Mesenchymal stem cell (in vitro differentiated cells and primary cell): ENCODE measurements at regions not wholly inside any gene's neighbourhood (a gene's known extent, or its start where the extent isn't known, plus 50 kb on each side); places are given as distances from the start of the nearest gene placed in this dataset.

Source experiments
- DNase-seq: peaks from one replicate; pipeline ENCODE4 v3.0.0-alpha.2; 2013
- H2AFZ ChIP-seq: one replicate; pipeline ENCODE4 v1.6.1; 2013; ENCODE audit warnings: low read depth, mild to moderate bottlenecking, control low read depth, inconsistent platforms, low read length, moderate library complexity
- H2AK5ac ChIP-seq: 2 replicates; pipeline ENCODE4 v1.6.1; 2013; ENCODE audit warnings: low read length, moderate library complexity, mild to moderate bottlenecking, inconsistent platforms; ENCODE audit not compliant: severe bottlenecking
- H2BK120ac ChIP-seq: one replicate; pipeline ENCODE4 v1.6.1; 2013; ENCODE audit warnings: low read depth, mild to moderate bottlenecking, inconsistent platforms, low read length, moderate library complexity
- H2BK12ac ChIP-seq, 2 experiments: one replicate each; pipeline ENCODE4 v1.6.1; 2013; ENCODE audit warnings: inconsistent platforms in 2 of 2, low read length in 2 of 2, mild to moderate bottlenecking in 2 of 2, moderate library complexity in 2 of 2, control low read depth in 1 of 2
- H2BK15ac ChIP-seq: one replicate; pipeline ENCODE4 v1.6.1; 2013; ENCODE audit warnings: mild to moderate bottlenecking, low read depth, inconsistent platforms; ENCODE audit not compliant: poor library complexity, severe bottlenecking
- H2BK5ac ChIP-seq: 2 replicates; pipeline ENCODE4 v1.6.1; 2013; ENCODE audit warnings: low read depth, mild to moderate bottlenecking, low read length, control low read depth, inconsistent platforms; ENCODE audit not compliant: poor library complexity, severe bottlenecking
- H3K14ac ChIP-seq, 2 experiments: one replicate each; pipeline ENCODE4 v1.6.1; 2013; ENCODE audit warnings: inconsistent platforms in 2 of 2, low read length in 2 of 2, control low read depth in 1 of 2, mild to moderate bottlenecking in 1 of 2, moderate library complexity in 1 of 2
- H3K18ac ChIP-seq, 2 experiments: one replicate each; pipeline ENCODE4 v1.6.1; 2013; ENCODE audit warnings: inconsistent platforms in 2 of 2, low read length in 2 of 2, control low read depth in 1 of 2, low read depth in 1 of 2, mild to moderate bottlenecking in 1 of 2
- H3K23ac ChIP-seq, 2 experiments: one replicate each; pipeline ENCODE4 v1.6.1; 2013; ENCODE audit warnings: inconsistent platforms in 2 of 2, low read length in 2 of 2, mild to moderate bottlenecking in 2 of 2, moderate library complexity in 2 of 2, control low read depth in 1 of 2
- H3K27ac ChIP-seq: 2 replicates; pipeline ENCODE4 v1.5.1; 2013; ENCODE audit warnings: mild to moderate bottlenecking, moderate library complexity, low read length, control low read depth, inconsistent platforms; ENCODE audit not compliant: poor library complexity, severe bottlenecking
- H3K27me3 ChIP-seq, 2 experiments: 2 replicates each; pipeline versions ENCODE4 v1.6.1 to v1.7.0; 2013; ENCODE audit warnings: low read length in 2 of 2, mild to moderate bottlenecking in 2 of 2, moderate library complexity in 2 of 2, control low read depth in 1 of 2, inconsistent platforms in 1 of 2; ENCODE audit not compliant: control insufficient read depth in 1 of 2, insufficient read depth in 1 of 2
- H3K36me3 ChIP-seq, 2 experiments: 2 replicates each; pipeline versions ENCODE4 v1.6.1 to v1.7.0; 2013; ENCODE audit warnings: low read length in 2 of 2, control low read depth in 1 of 2, inconsistent platforms in 1 of 2, low read depth in 1 of 2, mild to moderate bottlenecking in 1 of 2; ENCODE audit not compliant: insufficient read depth in 2 of 2, control insufficient read depth in 1 of 2
- H3K4ac ChIP-seq, 2 experiments: one replicate each; pipeline ENCODE4 v1.6.1; 2013; ENCODE audit warnings: inconsistent platforms in 2 of 2, low read length in 2 of 2, mild to moderate bottlenecking in 2 of 2, moderate library complexity in 2 of 2, control low read depth in 1 of 2, low read depth in 1 of 2
- H3K4me1 ChIP-seq: 2 replicates; pipeline ENCODE4 v1.6.1; 2013; ENCODE audit warnings: low read depth, low read length, control low read depth; ENCODE audit not compliant: control insufficient read depth, insufficient read depth
- H3K4me2 ChIP-seq: 2 replicates; pipeline ENCODE4 v1.6.1; 2013; ENCODE audit warnings: low read length, mild to moderate bottlenecking, inconsistent platforms; ENCODE audit not compliant: poor library complexity, severe bottlenecking
- H3K4me3 ChIP-seq, 2 experiments: 2 replicates each; pipeline versions ENCODE4 v1.5.1 to v1.7.0; 2013; ENCODE audit warnings: low read length in 2 of 2, mild to moderate bottlenecking in 2 of 2, control low read depth in 1 of 2, low read depth in 1 of 2; ENCODE audit not compliant: insufficient read depth in 1 of 2
- H3K79me1 ChIP-seq: replicated peaks from 2 replicates; pipeline ENCODE4 v1.6.1; 2013; ENCODE audit warnings: mild to moderate bottlenecking, control low read depth, low read length, inconsistent platforms; ENCODE audit not compliant: poor library complexity, severe bottlenecking
- H3K9ac ChIP-seq: 2 replicates; pipeline ENCODE4 v1.7.0; 2013; ENCODE audit warnings: mild to moderate bottlenecking, low read length, moderate library complexity
- H3K9me3 ChIP-seq: 2 replicates; pipeline ENCODE4 v1.7.0; 2013; ENCODE audit warnings: mild to moderate bottlenecking, low read length; ENCODE audit not compliant: control insufficient read depth
- H4K8ac ChIP-seq: one replicate; pipeline ENCODE4 v1.6.1; 2013; ENCODE audit warnings: inconsistent platforms, mild to moderate bottlenecking, low read length, moderate library complexity
- H4K91ac ChIP-seq: one replicate; pipeline ENCODE4 v1.6.1; 2013; ENCODE audit warnings: mild to moderate bottlenecking, low read length, inconsistent platforms
- WGBS: methylation state at CpG from one replicate; pipeline ENCODE4 v1.1.7; 2013; ENCODE audit warnings: mixed read lengths; 5-methylcytosine and 5-hydroxymethylcytosine counted together

- Histone ChIP-seq H4K91ac (peak overlapping the region; percentile 21), H3K79me1 (no peaks in the 10 kb centered on the region), H3K9ac (no peak overlapping the region), H2BK120ac (no peak overlapping the region), H3K23ac (no peak overlapping the region), H2BK5ac (no peak overlapping the region), H2AK5ac (no peak overlapping the region), H3K27ac (no peak overlapping the region), H3K36me3 (no peaks in the 10 kb centered on the region), H4K8ac (no peak overlapping the region), H2AFZ (no peak overlapping the region), H2BK15ac (no peak overlapping the region), H2BK12ac (no peak overlapping the region), H3K9me3 (peaks cover 10% of the 10 kb centered on the region), H3K4me3 (no peak overlapping the region), H3K27me3 (no peaks in the 10 kb centered on the region), H3K4ac (no peak overlapping the region), H3K18ac (no peak overlapping the region), H3K4me1 (peaks cover 2% of the 10 kb centered on the region), H3K4me2 (no peak overlapping the region), H3K14ac (no peak overlapping the region)
- no peak for DNase-seq
- 79% methylated on average over 24 of the region's 26 CpGs for whole genome bisulfite sequencing
These were observed 649.2 kb downstream of the BRD1 start for GRCh38 chr22:49178246-49179005.

- Histone ChIP-seq H3K9ac (no peak overlapping the region), H3K79me1 (no peaks in the 10 kb centered on the region), H3K4ac (no peak overlapping the region), H4K8ac (no peak overlapping the region), H3K23ac (no peak overlapping the region), H3K4me3 (no peak overlapping the region), H3K36me3 (no peaks in the 10 kb centered on the region), H2AFZ (no peak overlapping the region), H3K4me2 (no peak overlapping the region), H2BK15ac (no peak overlapping the region), H3K4me1 (peaks cover 2% of the 10 kb centered on the region), H3K27me3 (no peaks in the 10 kb centered on the region), H2BK5ac (no peak overlapping the region), H3K9me3 (peaks cover 10% of the 10 kb centered on the region), H3K18ac (no peak overlapping the region), H3K27ac (no peak overlapping the region), H2BK120ac (no peak overlapping the region), H4K91ac (no peak overlapping the region), H2BK12ac (no peak overlapping the region), H3K14ac (no peak overlapping the region), H2AK5ac (no peak overlapping the region)
- no peak for DNase-seq
- 72% methylated on average over 12 of the region's 12 CpGs for WGBS
These were observed 650.0 kb downstream of the BRD1 start for GRCh38 chr22:49177666-49178065.

GRCh38 chr22:49176956-49177355, 650.7 kb downstream of the BRD1 start:
- Histone ChIP-seq H2BK5ac (no peak overlapping the region), H3K4me2 (no peak overlapping the region), H3K27me3 (no peaks in the 10 kb centered on the region), H4K91ac (no peak overlapping the region), H2BK12ac (no peak overlapping the region), H3K36me3 (no peaks in the 10 kb centered on the region), H2AFZ (no peak overlapping the region), H3K9ac (no peak overlapping the region), H3K4me1 (peaks cover 2% of the 10 kb centered on the region), H2BK120ac (no peak overlapping the region), H2BK15ac (no peak overlapping the region), H3K4ac (no peak overlapping the region), H3K14ac (no peak overlapping the region), H3K4me3 (no peak overlapping the region), H3K27ac (no peak overlapping the region), H2AK5ac (no peak overlapping the region), H3K18ac (no peak overlapping the region), H3K23ac (no peak overlapping the region), H4K8ac (no peak overlapping the region), H3K9me3 (peaks cover 10% of the 10 kb centered on the region), H3K79me1 (no peaks in the 10 kb centered on the region)
- 75% methylated on average over 5 of the region's 6 CpGs for WGBS
- no peak for DNase-seq

- H3K27ac ChIP-seq, result no peak overlapping the region
These were observed 657.6 kb downstream of the BRD1 start for GRCh38 chr22:49170053-49170452.

More at GRCh38 chr22:49170053-49170452, 657.6 kb downstream of the BRD1 start:
- H3K18ac ChIP-seq, result no peak overlapping the region
- no peak overlapping the region for H2AK5ac ChIP-seq
- no peak overlapping the region for H2BK12ac ChIP-seq
- H2BK15ac ChIP-seq, result no peak overlapping the region
- WGBS, result 57% methylated on average over 4 of the region's 4 CpGs
- no peak overlapping the region for H3K4me2 ChIP-seq
- no peaks in the 10 kb centered on the region for H3K27me3 ChIP-seq
- H3K4me1 ChIP-seq, result no peaks in the 10 kb centered on the region
- no peak overlapping the region for H3K23ac ChIP-seq
- H3K79me1 ChIP-seq, result no peaks in the 10 kb centered on the region
- H3K9me3 ChIP-seq, result peaks cover 4% of the 10 kb centered on the region
- H2BK5ac ChIP-seq, result no peak overlapping the region
- H3K9ac ChIP-seq, result no peak overlapping the region
- H3K4ac ChIP-seq, result no peak overlapping the region
- no peak overlapping the region for H3K14ac ChIP-seq
- H3K36me3 ChIP-seq, result no peaks in the 10 kb centered on the region
- H3K4me3 ChIP-seq, result no peak overlapping the region
- no peak overlapping the region for H2BK120ac ChIP-seq
- no peak for DNase-seq
- no peak overlapping the region for H4K8ac ChIP-seq
- H2AFZ ChIP-seq, result no peak overlapping the region
- no peak overlapping the region for H4K91ac ChIP-seq
